H1 (cell line): ENCODE measurements at regions not wholly inside any gene's neighbourhood (a gene's known extent, or its start where the extent isn't known, plus 50 kb on each side); places are given as distances from the start of the nearest gene placed in this dataset.

Experiments used
- CTCF ChIA-PET: fragments of 300-600 bp; sonication (Branson Sonifier 250); formaldehyde crosslinking; loops from one replicate; lab custom pipeline; 2021; ENCODE audit not compliant: partially characterized antibody; lab: Charles Lee
- POLR2A ChIA-PET: fragments of 300-600 bp; sonication (Branson Sonifier 250); formaldehyde crosslinking; loops from one replicate; lab custom pipeline; 2021; ENCODE audit warnings: inconsistent platforms; ENCODE audit not compliant: partially characterized antibody; lab: Charles Lee
- DNase-seq, 2 experiments: peaks; one replicate each; pipeline versions ENCODE4 v3.0.0 to v3.0.0-alpha.2; 2010 to 2022; ENCODE audit warnings: low spot score in 2 of 2, low read depth in 1 of 2, mixed read lengths in 1 of 2
- FAIRE-seq: peaks from 2 replicates; lab custom pipeline; 2011; peaks lifted over from hg19 to GRCh38; lab: Jason Lieb, UNC
- H2AFZ ChIP-seq: 2 replicates; pipeline ENCODE4 v1.8.1; 2012; ENCODE audit warnings: low read length, inconsistent platforms
- H2AK5ac ChIP-seq: 2 replicates; pipeline ENCODE4 v1.6.1; 2013; ENCODE audit warnings: low read depth, low read length
- H2BK120ac ChIP-seq: replicated peaks from 2 replicates; pipeline ENCODE3; 2013; ENCODE audit warnings: low read depth, low read length, inconsistent platforms
- H2BK12ac ChIP-seq: 2 replicates; pipeline ENCODE4 v1.6.1; 2013; ENCODE audit warnings: low read depth, low read length
- H2BK15ac ChIP-seq: 2 replicates; pipeline ENCODE4 v1.6.1; 2013; ENCODE audit warnings: low read length
- H2BK20ac ChIP-seq: 2 replicates; pipeline ENCODE4 v1.6.1; 2013; ENCODE audit warnings: low read length
- H2BK5ac ChIP-seq: 2 replicates; pipeline ENCODE4 v1.6.1; 2013; ENCODE audit warnings: low read depth, low read length
- H3K14ac ChIP-seq: 2 replicates; pipeline ENCODE4 v1.6.1; 2013; ENCODE audit warnings: inconsistent platforms; ENCODE audit not compliant: insufficient read length
- H3K18ac ChIP-seq: 2 replicates; pipeline ENCODE4 v1.6.1; 2013; ENCODE audit warnings: low read length; ENCODE audit errors: extremely low read depth
- H3K23ac ChIP-seq: 2 replicates; pipeline ENCODE4 v1.6.1; 2013; ENCODE audit warnings: inconsistent platforms; ENCODE audit not compliant: insufficient read length
- H3K23me2 ChIP-seq: 2 replicates; pipeline ENCODE4 v1.6.1; 2013; ENCODE audit warnings: low read depth, low read length
- H3K27ac ChIP-seq: 2 replicates; pipeline ENCODE4 v1.6.1; 2011; ENCODE audit warnings: low read depth, low read length, inconsistent platforms
- H3K27me3 ChIP-seq, 4 experiments: replicated peaks in 1 of 4; 1 replicate in 1 of 4; 2 replicates in 3 of 4; pipeline versions ENCODE4 v1.6.1 to v1.8.1; 2011 to 2013; ENCODE audit warnings: low read length in 3 of 4, mild to moderate bottlenecking in 3 of 4, inconsistent platforms in 2 of 4, mixed read lengths in 2 of 4, moderate library complexity in 1 of 4; ENCODE audit not compliant: control insufficient read depth in 3 of 4, insufficient read depth in 3 of 4; ENCODE audit errors: extremely low read depth in 1 of 4
- H3K36me3 ChIP-seq, 4 experiments: 2 replicates each; pipeline versions ENCODE4 v1.6.1 to v1.8.1; 2011 to 2013; ENCODE audit warnings: mild to moderate bottlenecking in 4 of 4, low read length in 3 of 4, moderate library complexity in 2 of 4, control low read depth in 1 of 4, inconsistent platforms in 1 of 4; ENCODE audit not compliant: insufficient read depth in 4 of 4, control insufficient read depth in 2 of 4
- H3K4ac ChIP-seq: replicated peaks from 2 replicates; pipeline ENCODE3; 2013; ENCODE audit warnings: low read length, low read depth, mixed read lengths, inconsistent platforms; ENCODE audit not compliant: insufficient read length
- H3K4me1 ChIP-seq, 4 experiments: replicated peaks in 1 of 4; 1 replicate in 1 of 4; 2 replicates in 3 of 4; pipeline versions ENCODE4 v1.6.1 to v1.8.1; 2011 to 2013; ENCODE audit warnings: low read length in 3 of 4, inconsistent platforms in 2 of 4, mixed read lengths in 1 of 4; ENCODE audit not compliant: insufficient read depth in 4 of 4, control insufficient read depth in 3 of 4
- H3K4me2 ChIP-seq, 2 experiments: 2 replicates each; pipeline versions ENCODE4 v1.6.1 to v1.8.1; 2011 to 2013; ENCODE audit warnings: low read depth in 2 of 2, low read length in 2 of 2, control low read depth in 1 of 2, inconsistent platforms in 1 of 2, mild to moderate bottlenecking in 1 of 2; ENCODE audit not compliant: insufficient read depth in 1 of 2
- H3K4me3 ChIP-seq, 4 experiments: fragments of 200-600, 300-600 bp in 1 of 4; sonication (generic), shearing (Covaris generic), sonication (Bioruptor Twin) in 1 of 4; 2 replicates each; pipeline versions ENCODE4 v1.5.1 to v1.8.1; 2011 to 2016; ENCODE audit warnings: low read length in 4 of 4, low read depth in 3 of 4, control low read depth in 2 of 4, inconsistent platforms in 2 of 4, mild to moderate bottlenecking in 2 of 4, mixed read lengths in 1 of 4, moderate library complexity in 1 of 4; ENCODE audit not compliant: insufficient read depth in 2 of 4; ENCODE audit errors: extremely low read depth in 1 of 4
- H3K56ac ChIP-seq: replicated peaks from 2 replicates; pipeline ENCODE3; 2013; ENCODE audit warnings: low read depth, mild to moderate bottlenecking, mixed read lengths, low read length, inconsistent platforms; ENCODE audit not compliant: insufficient read length
- H3K79me1 ChIP-seq: 2 replicates; pipeline ENCODE4 v1.6.1; 2013; ENCODE audit warnings: low read depth, low read length, control low read depth
- H3K79me2 ChIP-seq, 2 experiments: 2 replicates each; pipeline versions ENCODE4 v1.6.1 to v1.8.1; 2012 to 2013; ENCODE audit warnings: low read length in 2 of 2, mild to moderate bottlenecking in 2 of 2, inconsistent platforms in 1 of 2; ENCODE audit not compliant: insufficient read depth in 2 of 2, control insufficient read depth in 1 of 2
- H3K9ac ChIP-seq, 4 experiments: replicated peaks in 1 of 4; 1 replicate in 1 of 4; 2 replicates in 3 of 4; pipeline versions ENCODE4 v1.6.1 to v1.8.1; 2011 to 2013; ENCODE audit warnings: low read depth in 3 of 4, low read length in 3 of 4, control low read depth in 2 of 4, mild to moderate bottlenecking in 2 of 4, moderate library complexity in 2 of 4, inconsistent platforms in 1 of 4; ENCODE audit errors: extremely low read depth in 1 of 4
- H3K9me3 ChIP-seq, 2 experiments: 2 replicates each; pipeline versions ENCODE4 v1.6.1 to v1.8.1; 2012 to 2013; ENCODE audit warnings: mild to moderate bottlenecking in 2 of 2, moderate library complexity in 2 of 2, control low read depth in 1 of 2, inconsistent platforms in 1 of 2, low read depth in 1 of 2, low read length in 1 of 2, mixed read lengths in 1 of 2; ENCODE audit not compliant: insufficient read depth in 2 of 2
- H4K20me1 ChIP-seq, 2 experiments: replicated peaks in 1 of 2; 2 replicates each; pipeline versions ENCODE3 to v1.8.1; 2011 to 2013; ENCODE audit warnings: inconsistent platforms in 2 of 2, low read length in 2 of 2, mild to moderate bottlenecking in 1 of 2; ENCODE audit not compliant: insufficient read depth in 2 of 2, control insufficient read depth in 1 of 2
- H4K5ac ChIP-seq: 2 replicates; pipeline ENCODE4 v1.6.1; 2013; ENCODE audit warnings: low read length, low read depth, mixed read lengths, inconsistent platforms; ENCODE audit not compliant: insufficient read length
- H4K8ac ChIP-seq: 2 replicates; pipeline ENCODE4 v1.8.0; 2013; ENCODE audit warnings: mild to moderate bottlenecking, moderate library complexity, low read length, inconsistent platforms; ENCODE audit not compliant: insufficient read depth; ENCODE audit errors: extremely low read depth
- H4K91ac ChIP-seq: replicated peaks from 2 replicates; pipeline ENCODE3; 2013; ENCODE audit warnings: low read length, mixed read lengths, inconsistent platforms; ENCODE audit not compliant: insufficient read length
- BACH1 ChIP-seq: IDR thresholded peaks from 2 replicates; pipeline ENCODE4 v1.6.1; 2012; ENCODE audit warnings: low read length, improper control_type of control experiment
- CTCF ChIP-seq, 3 experiments: IDR thresholded peaks; 1 replicate in 2 of 3; 2 replicates in 1 of 3; pipeline versions ENCODE4 v1.5.1 to v1.6.1; 2011; ENCODE audit warnings: low read length in 3 of 3, mild to moderate bottlenecking in 3 of 3, inconsistent platforms in 2 of 3, low read depth in 1 of 3, moderate library complexity in 1 of 3; ENCODE audit not compliant: insufficient read depth in 1 of 3; ENCODE audit errors: control extremely low read depth in 1 of 3
- E2F6 ChIP-seq: IDR thresholded peaks from 2 replicates; pipeline ENCODE4 v1.6.1; 2012; ENCODE audit warnings: inconsistent platforms
- FOSL1 ChIP-seq: IDR thresholded peaks from 2 replicates; pipeline ENCODE4 v1.6.1; 2011; ENCODE audit warnings: mild to moderate bottlenecking, low read depth, low read length, moderate library complexity; ENCODE audit not compliant: insufficient read depth
- GABPA ChIP-seq: IDR thresholded peaks from 2 replicates; pipeline ENCODE4 v1.6.1; 2011; ENCODE audit warnings: mild to moderate bottlenecking, low read length, moderate library complexity, borderline replicate concordance; ENCODE audit not compliant: insufficient read depth
- JUN ChIP-seq: IDR thresholded peaks from 2 replicates; pipeline ENCODE4 v1.6.1; 2011; ENCODE audit warnings: low read depth, mild to moderate bottlenecking, improper control_type of control experiment, low read length
- NRF1 ChIP-seq: IDR thresholded peaks from 2 replicates; pipeline ENCODE4 v1.6.1; 2011; ENCODE audit warnings: mild to moderate bottlenecking, low read depth, low read length, improper control_type of control experiment
- PHF8 ChIP-seq: fragments of 200-600 bp; sonication (generic); conservative IDR thresholded peaks from 2 replicates; pipeline ENCODE4 v1.7.1; 2012; ENCODE audit warnings: low read depth, mild to moderate bottlenecking, inconsistent platforms, low read length, moderate library complexity
- POLR2A ChIP-seq, 2 experiments: IDR thresholded peaks; 1 replicate in 1 of 2; 2 replicates in 1 of 2; pipeline ENCODE4 v1.6.1; 2011; ENCODE audit warnings: low read depth in 2 of 2, low read length in 2 of 2, mild to moderate bottlenecking in 2 of 2; ENCODE audit errors: control extremely low read depth in 1 of 2
- RFX5 ChIP-seq: IDR thresholded peaks from 2 replicates; pipeline ENCODE4 v1.6.1; 2011; ENCODE audit warnings: low read depth, low read length, improper control_type of control experiment, borderline replicate concordance
- SAP30 ChIP-seq: fragments of 300-600 bp; sonication (generic); IDR thresholded peaks from 2 replicates; pipeline ENCODE4 v1.7.1; 2012; ENCODE audit warnings: low read length, moderate library complexity, mild to moderate bottlenecking, inconsistent platforms; ENCODE audit not compliant: insufficient read depth, insufficient replicate concordance
- TAF1 ChIP-seq: IDR thresholded peaks from 2 replicates; pipeline ENCODE4 v1.6.1; 2011; ENCODE audit warnings: mild to moderate bottlenecking, low read depth, low read length
- whole genome bisulfite sequencing, 2 experiments: shearing (Covaris generic) in 1 of 2; methylation state at CpG; one replicate each; pipeline versions ENCODE4 v1.1.6 to v1.1.7; 2013 to 2015; ENCODE audit warnings: low lambda C conversion rate in 2 of 2, mixed read lengths in 2 of 2, inconsistent platforms in 1 of 2, low coverage in 1 of 2, missing lambda C conversion rate in 1 of 2; ENCODE audit not compliant: insufficient replicate concordance in 2 of 2, insufficient coverage in 1 of 2, insufficient read length in 1 of 2; ENCODE audit errors: extremely low coverage in 1 of 2, missing lambda C conversion rate in 1 of 2; 5-methylcytosine and 5-hydroxymethylcytosine counted together

GRCh38 chr13:74025369-74025768, 108.8 kb downstream of the KLF12 start:
- H3K36me3 ChIP-seq: no peaks in the 10 kb centered on the region
- H3K23me2 ChIP-seq: no peaks in the 10 kb centered on the region; the same call in 1 of the 2 replicates
- peaks cover 0 to 14% (median 3%) of the 10 kb centered on the region in 4 experiments; a peak in 4 of 7 replicates for H3K4me1 ChIP-seq
- H2AFZ ChIP-seq: no peak overlapping the region
- H2BK12ac ChIP-seq: no peak overlapping the region
- H3K79me2 ChIP-seq: no peaks in the 10 kb centered on the region
- H2BK20ac ChIP-seq: no peak overlapping the region
- no peak overlapping the region for H3K14ac ChIP-seq
- no peak overlapping the region for H2AK5ac ChIP-seq
- no peaks in the 10 kb centered on the region for H3K79me1 ChIP-seq
- no peak overlapping the region for H3K18ac ChIP-seq
- H3K4me2 ChIP-seq: no peak overlapping the region
- H4K91ac ChIP-seq: no peak overlapping the region
- H4K8ac ChIP-seq: no peak overlapping the region
- no peak overlapping the region for H3K56ac ChIP-seq
- H3K9me3 ChIP-seq: no peaks in the 10 kb centered on the region
- H4K20me1 ChIP-seq: no peaks in the 10 kb centered on the region
- FAIRE-seq (no peak), DNase-seq (no peak)
- H3K4me3 ChIP-seq: no peak overlapping the region
- no peak overlapping the region for H3K4ac ChIP-seq
- WGBS, 2 experiments: 84% methylated on average over 3 of the region's 3 CpGs; no CpG with 5 or more reads in 1 of the 2 experiments
- H3K23ac ChIP-seq: no peak overlapping the region
- no peak overlapping the region for H3K27ac ChIP-seq
- no peak overlapping the region for H4K5ac ChIP-seq
- H3K27me3 ChIP-seq: no peaks in the 10 kb centered on the region
- no peak overlapping the region for H3K9ac ChIP-seq
- no peak overlapping the region for H2BK120ac ChIP-seq
- ChIA-PET POLR2A (no interaction called here), CTCF (interaction anchor here (0.5 to 2.7 kb wide), 7 partner anchors 9 to 750 kb away, joined by 3 to 9 read pairs (median 4); no protein-coding TSS in a partner anchor)
- H2BK15ac ChIP-seq: no peak overlapping the region
- no peak overlapping the region for H2BK5ac ChIP-seq
- TF ChIP-seq SAP30 (no peak), NRF1 (no peak), JUN (no peak), FOSL1 (no peak), POLR2A (IDR thresholded peaks at IDR 0.05; ENCODE audit: control extremely low read depth in 1 of 2, low read depth in 2 of 2, low read length in 2 of 2) (no peak), PHF8 (no peak), RFX5 (no peak), TAF1 (no peak), GABPA (no peak), BACH1 (no peak), CTCF (IDR thresholded peaks at IDR 0.05; ENCODE audit: control extremely low read depth in 1 of 3, insufficient read depth in 1 of 3, low read depth in 1 of 3, low read length in 3 of 3) (no peak), E2F6 (no peak)
